OCI-LY3 (cell line): ENCODE measurements at regions not wholly inside any gene's neighbourhood (a gene's known extent, or its start where the extent isn't known, plus 50 kb on each side); places are given as distances from the start of the nearest gene placed in this dataset.

Experiments used
- H2AFZ ChIP-seq: fragments of 200-600, 300-600 bp; shearing (Covaris generic); 2 replicates; pipeline ENCODE4 v1.6.0; 2014; ENCODE audit warnings: antibody characterized with exemption, low read depth, low read length
- H3K27ac ChIP-seq: fragments of 200-600, 300-600 bp; sonication (generic); 2 replicates; pipeline ENCODE4 v1.5.1; 2014; ENCODE audit warnings: mild to moderate bottlenecking, low read length, moderate library complexity, mixed read lengths
- H3K27me3 ChIP-seq: fragments of 200-600, 300-600 bp; sonication (generic); 2 replicates; pipeline ENCODE4 v1.6.1; 2014; ENCODE audit warnings: low read depth, low read length, mixed read lengths
- H3K36me3 ChIP-seq: fragments of 200-600, 300-600 bp; sonication (generic); replicated peaks from 2 replicates; pipeline ENCODE3; 2014; ENCODE audit warnings: low read depth, low read length, mixed read lengths
- H3K4me1 ChIP-seq: fragments of 300-600, 200-600 bp; sonication (generic); 2 replicates; pipeline ENCODE4 v1.6.1; 2014; ENCODE audit warnings: low read length, mixed read lengths
- H3K4me2 ChIP-seq: fragments of 200-600, 300-600 bp; sonication (generic); 2 replicates; pipeline ENCODE4 v1.6.1; 2014; ENCODE audit warnings: low read length, mixed read lengths
- H3K4me3 ChIP-seq: fragments of 300-600, 200-600 bp; sonication (generic); 2 replicates; pipeline ENCODE4 v1.5.1; 2014; ENCODE audit warnings: antibody characterized with exemption, mild to moderate bottlenecking, low read length, moderate library complexity
- H3K79me2 ChIP-seq: fragments of 300-600, 200-600 bp; shearing (Covaris generic); 2 replicates; pipeline ENCODE4 v1.6.1; 2014; ENCODE audit warnings: mild to moderate bottlenecking, low read length, mixed read lengths
- H3K9ac ChIP-seq: fragments of 300-600, 200-600 bp; shearing (Covaris generic); 2 replicates; pipeline ENCODE4 v1.6.0; 2014; ENCODE audit warnings: mild to moderate bottlenecking, low read length, moderate library complexity
- H3K9me3 ChIP-seq: fragments of 200-600, 300-600 bp; shearing (Covaris generic); 2 replicates; pipeline ENCODE4 v1.6.1; 2014; ENCODE audit warnings: low read length, mixed read lengths; ENCODE audit not compliant: insufficient read depth
- H4K20me1 ChIP-seq: fragments of 200-600, 300-600 bp; sonication (generic); 2 replicates; pipeline ENCODE4 v1.6.1; 2016; ENCODE audit warnings: low read length, mixed read lengths; ENCODE audit not compliant: insufficient read depth
- CTCF ChIP-seq: fragments of 200-600, 300-600 bp; sonication (generic); IDR thresholded peaks from 2 replicates; pipeline ENCODE4 v1.5.1; 2014; ENCODE audit warnings: antibody characterized with exemption, low read length, low read depth
- EZH2phosphoT487 ChIP-seq: fragments of 200-600 bp; shearing (Covaris generic); IDR thresholded peaks from 2 replicates; pipeline ENCODE4 v1.6.1; 2018; ENCODE audit warnings: antibody characterized with exemption, mixed run types, low read depth

- Histone ChIP-seq H3K9ac (no peak overlapping the region), H3K36me3 (no peaks in the 10 kb centered on the region), H3K4me2 (no peak overlapping the region), H3K4me1 (no peaks in the 10 kb centered on the region), H3K27me3 (no peaks in the 10 kb centered on the region), H3K9me3 (no peaks in the 10 kb centered on the region), H3K79me2 (no peaks in the 10 kb centered on the region), H3K4me3 (no peak overlapping the region), H3K27ac (no peak overlapping the region), H2AFZ (no peak overlapping the region), H4K20me1 (no peaks in the 10 kb centered on the region)
- TF ChIP-seq EZH2phosphoT487 (no peak), CTCF (no peak)
Observed at GRCh38 chr20:12058216-12058615, 140.5 kb downstream of the BTBD3 start.

GRCh38 chr20:12061466-12061865 is 143.8 kb downstream of the BTBD3 start:
- no peak overlapping the region for H2AFZ ChIP-seq

GRCh38 chr20:12063106-12063684 is 145.5 kb downstream of the BTBD3 start:
- H3K4me2 ChIP-seq, result no peak overlapping the region
- no peaks in the 10 kb centered on the region for H3K4me1 ChIP-seq
- H3K4me3 ChIP-seq, result no peak overlapping the region
- H3K9me3 ChIP-seq, result no peaks in the 10 kb centered on the region
- H3K9ac ChIP-seq, result no peak overlapping the region
- TF ChIP-seq EZH2phosphoT487 (no peak), CTCF (no peak)
- no peak overlapping the region for H3K27ac ChIP-seq
- no peak overlapping the region for H2AFZ ChIP-seq
- no peaks in the 10 kb centered on the region for H3K36me3 ChIP-seq
- no peaks in the 10 kb centered on the region for H3K79me2 ChIP-seq
- no peaks in the 10 kb centered on the region for H3K27me3 ChIP-seq
- H4K20me1 ChIP-seq, result no peaks in the 10 kb centered on the region

More at GRCh38 chr20:12061466-12061865, 143.8 kb downstream of the BTBD3 start:
- H3K4me1 ChIP-seq, result no peaks in the 10 kb centered on the region
- no peaks in the 10 kb centered on the region for H3K9me3 ChIP-seq
- no peak overlapping the region for H3K27ac ChIP-seq
- H3K4me3 ChIP-seq, result no peak overlapping the region
- H3K27me3 ChIP-seq, result no peaks in the 10 kb centered on the region
- TF ChIP-seq CTCF (no peak), EZH2phosphoT487 (no peak)
- H3K4me2 ChIP-seq, result no peak overlapping the region
- no peaks in the 10 kb centered on the region for H3K79me2 ChIP-seq
- H4K20me1 ChIP-seq, result no peaks in the 10 kb centered on the region
- H3K9ac ChIP-seq, result no peak overlapping the region
- no peaks in the 10 kb centered on the region for H3K36me3 ChIP-seq

- Histone ChIP-seq H3K36me3 (no peaks in the 10 kb centered on the region), H3K27me3 (no peaks in the 10 kb centered on the region), H3K4me1 (no peaks in the 10 kb centered on the region), H3K4me3 (no peak overlapping the region), H3K79me2 (no peaks in the 10 kb centered on the region), H3K4me2 (no peak overlapping the region), H4K20me1 (no peaks in the 10 kb centered on the region), H3K9me3 (no peaks in the 10 kb centered on the region), H3K27ac (no peak overlapping the region), H3K9ac (no peak overlapping the region), H2AFZ (no peak overlapping the region)
- TF ChIP-seq CTCF, result no peak
- TF ChIP-seq EZH2phosphoT487, result no peak
Observed at GRCh38 chr20:12064540-12064939, 146.8 kb downstream of the BTBD3 start.
